Fibroblast of mammary gland (primary cell): ENCODE measurements at regions not wholly inside any gene's neighbourhood (a gene's known extent, or its start where the extent isn't known, plus 50 kb on each side); places are given as distances from the start of the nearest gene placed in this dataset.

Source experiments
- DNase-seq: peaks from one replicate; pipeline ENCODE4 v3.0.0-alpha.2; 2010; ENCODE audit warnings: low read depth
- H3K4me3 ChIP-seq: 2 replicates; pipeline ENCODE4 v1.5.1; 2011; ENCODE audit warnings: low read depth, mild to moderate bottlenecking, low read length, moderate library complexity; ENCODE audit not compliant: control insufficient read depth
- CTCF ChIP-seq: conservative IDR thresholded peaks from 2 replicates; pipeline ENCODE4 v1.5.1; 2011; ENCODE audit warnings: low read depth, low read length, inconsistent platforms; ENCODE audit not compliant: control insufficient read depth, insufficient read depth

GRCh38 chr22:49490692-49491091 is 337.0 kb downstream of the BRD1 start:
- no peak overlapping the region for H3K4me3 ChIP-seq
- no peak for TF ChIP-seq CTCF
- no peak for DNase-seq

DNA sequence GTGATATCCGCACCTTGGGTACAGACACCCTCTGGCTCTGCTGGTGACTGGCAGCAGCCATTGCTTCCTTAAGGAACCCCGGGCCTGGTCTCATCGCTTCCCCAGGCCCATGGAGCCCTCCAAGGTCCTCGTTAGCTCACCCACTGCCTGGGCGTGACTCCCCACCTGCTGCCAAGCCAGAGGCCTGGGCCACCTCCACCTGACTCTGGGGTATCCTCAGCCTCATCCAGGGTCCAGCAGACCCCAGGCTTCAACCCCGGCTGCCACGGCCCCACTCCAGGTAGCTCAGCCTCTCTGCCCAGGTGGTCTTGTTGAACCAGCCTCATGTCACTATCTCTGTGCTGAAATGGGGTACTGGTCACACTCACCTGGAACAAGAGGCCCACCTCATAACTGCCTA is 337.9 kb downstream of the BRD1 start:
- TF ChIP-seq CTCF, result no peak
- no peak for DNase-seq
- no peak overlapping the region for H3K4me3 ChIP-seq

DNA sequence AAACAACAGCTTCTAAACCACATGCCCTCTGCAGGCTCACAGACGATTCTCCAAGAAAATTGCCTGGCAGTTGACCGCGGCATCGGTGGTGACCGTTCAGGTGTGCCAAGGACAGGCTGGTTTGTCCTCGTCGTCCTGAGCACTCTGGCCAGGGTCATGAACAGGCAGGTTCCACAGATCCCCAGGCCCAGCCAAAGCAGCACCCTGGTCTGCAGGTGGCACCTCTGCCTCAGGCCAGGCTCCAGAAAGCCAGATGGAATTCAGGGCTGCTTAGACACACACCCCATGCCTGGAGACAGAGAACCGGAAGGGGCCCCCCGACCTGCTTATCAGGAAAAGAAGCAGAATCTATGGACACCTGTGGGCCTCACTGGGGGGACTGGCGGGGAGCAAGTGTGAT is 338.7 kb downstream of the BRD1 start:
- no peak for TF ChIP-seq CTCF

DNA sequence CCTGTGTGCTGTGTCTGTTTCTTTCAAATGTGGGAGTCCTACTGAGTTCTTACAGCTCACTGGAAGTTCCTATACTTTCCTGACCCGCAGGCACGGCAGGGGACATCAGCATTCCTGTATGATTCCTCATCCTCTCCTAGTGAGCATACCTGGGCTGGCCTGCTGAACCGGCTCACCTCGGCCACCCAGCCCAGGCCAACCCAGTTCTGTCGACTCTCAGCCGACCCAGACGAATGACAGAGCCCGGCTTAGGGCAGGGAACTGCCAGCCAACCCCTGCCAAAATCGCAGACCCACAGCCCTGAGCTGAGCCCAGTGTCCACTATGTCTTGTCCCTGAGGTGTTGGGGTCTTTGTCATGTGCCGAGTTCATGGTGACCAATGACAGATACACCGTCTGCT is 339.7 kb downstream of the BRD1 start:
- no peak for TF ChIP-seq CTCF
- no peak overlapping the region for H3K4me3 ChIP-seq
- no peak for DNase-seq

More for the DNA sequence above, 338.7 kb downstream of the BRD1 start:
- DNase-seq, result no peak
- no peak overlapping the region for H3K4me3 ChIP-seq

- no peak for TF ChIP-seq CTCF
- H3K4me3 ChIP-seq, result no peak overlapping the region
- no peak for DNase-seq
These were observed 341.4 kb downstream of the BRD1 start for GRCh38 chr22:49486225-49486624.

DNA sequence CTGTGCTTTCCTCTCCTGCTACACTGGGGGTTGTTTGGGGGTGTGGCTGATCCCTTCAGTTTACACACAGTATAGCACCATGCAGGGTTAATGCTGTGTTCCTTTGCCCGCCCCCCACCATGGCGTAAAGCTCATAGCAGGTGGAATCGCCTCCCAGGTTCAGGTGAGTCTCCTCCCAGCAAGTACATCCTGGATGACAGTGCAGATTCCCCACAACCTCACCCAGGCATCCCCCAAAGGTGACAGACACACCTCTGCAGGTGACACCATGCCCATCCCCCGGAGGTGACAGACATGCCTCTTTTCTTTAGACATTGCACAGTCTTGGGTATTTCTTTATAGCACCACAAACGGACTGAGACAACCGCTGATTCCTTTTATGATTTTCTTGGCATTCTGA is 343.7 kb downstream of the BRD1 start:
- DNase-seq, result no peak
- H3K4me3 ChIP-seq, result no peak overlapping the region
- no peak for TF ChIP-seq CTCF

DNA sequence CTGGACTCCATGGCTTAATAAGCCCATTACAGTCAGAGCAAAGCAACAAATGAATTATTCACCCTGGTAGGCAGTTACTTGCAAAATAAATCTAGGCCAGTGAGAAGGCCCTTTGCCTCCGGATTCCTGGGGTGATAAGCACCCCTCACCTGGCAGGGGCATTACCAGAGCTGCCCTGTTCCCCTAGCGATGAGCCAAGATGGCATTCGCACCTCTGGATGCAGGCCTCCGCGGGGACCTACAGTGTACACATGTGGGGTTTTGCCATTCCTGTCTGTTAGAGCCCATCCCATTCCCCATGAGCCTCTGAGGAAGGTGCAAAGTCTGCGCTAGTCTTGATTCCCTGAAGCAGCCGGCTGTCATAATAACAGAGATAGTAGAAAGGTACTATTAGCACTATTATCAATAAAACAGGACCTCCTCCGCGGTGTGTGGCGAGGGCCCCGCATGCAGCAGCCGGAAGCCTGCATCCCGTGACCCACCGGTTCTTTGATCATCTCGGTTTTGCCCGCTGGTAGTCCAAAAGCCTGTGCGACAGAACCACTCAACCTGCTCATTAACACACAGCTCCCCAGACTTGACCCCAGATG is 344.3 kb downstream of the BRD1 start:
- H3K4me3 ChIP-seq, result no peak overlapping the region
- no peak for DNase-seq
- TF ChIP-seq CTCF, result no peak
